GM23248 (cell line): ENCODE measurements at regions not wholly inside any gene's neighbourhood (a gene's known extent, or its start where the extent isn't known, plus 50 kb on each side); places are given as distances from the start of the nearest gene placed in this dataset.

Experiments
- DNase-seq: peaks from one replicate; pipeline ENCODE4 v3.0.0-alpha.2; 2015
- H2AFZ ChIP-seq: fragments of 200-600 bp; sonication (generic); 2 replicates; pipeline ENCODE4 v1.6.1; 2016; ENCODE audit warnings: antibody characterized with exemption
- H3F3A ChIP-seq: fragments of 200-600 bp; sonication (generic); 2 replicates; pipeline ENCODE4 v1.6.1; 2016; ENCODE audit warnings: mild to moderate bottlenecking, antibody characterized with exemption, mixed run types; ENCODE audit not compliant: insufficient read depth
- H3K27ac ChIP-seq: fragments of 200-600 bp; sonication (generic); 2 replicates; pipeline ENCODE4 v1.5.1; 2016; ENCODE audit warnings: mild to moderate bottlenecking
- H3K27me3 ChIP-seq: fragments of 200-600 bp; sonication (generic); replicated peaks from 2 replicates; pipeline ENCODE4 v1.6.1; 2016; ENCODE audit warnings: mild to moderate bottlenecking; ENCODE audit not compliant: insufficient read depth
- H3K36me3 ChIP-seq: fragments of 200-600 bp; sonication (generic); 2 replicates; pipeline ENCODE4 v1.6.1; 2016; ENCODE audit warnings: low read depth, mild to moderate bottlenecking
- H3K4me1 ChIP-seq: fragments of 200-600 bp; sonication (generic); 2 replicates; pipeline ENCODE4 v1.6.1; 2016; ENCODE audit warnings: mild to moderate bottlenecking; ENCODE audit not compliant: insufficient read depth
- H3K4me2 ChIP-seq: fragments of 200-600 bp; sonication (generic); one replicate; pipeline ENCODE4 v1.6.1; 2016; ENCODE audit warnings: mild to moderate bottlenecking; ENCODE audit not compliant: unreplicated experiment
- H3K4me3 ChIP-seq: fragments of 200-600 bp; sonication (generic); 2 replicates; pipeline ENCODE4 v1.5.1; 2016; ENCODE audit warnings: mild to moderate bottlenecking
- H3K79me2 ChIP-seq: fragments of 200-600 bp; sonication (generic); 2 replicates; pipeline ENCODE4 v1.6.1; 2016; ENCODE audit warnings: mild to moderate bottlenecking; ENCODE audit not compliant: insufficient read depth
- H3K9ac ChIP-seq: fragments of 200-600 bp; sonication (generic); 2 replicates; pipeline ENCODE4 v1.6.1; 2016; ENCODE audit warnings: mild to moderate bottlenecking
- H3K9me2 ChIP-seq: fragments of 200-600 bp; sonication (generic); 2 replicates; pipeline ENCODE4 v1.6.1; 2016; ENCODE audit warnings: mixed run types, mild to moderate bottlenecking, moderate library complexity; ENCODE audit not compliant: insufficient read depth
- H3K9me3 ChIP-seq: fragments of 200-600 bp; sonication (generic); one replicate; pipeline ENCODE4 v1.6.1; 2017; ENCODE audit warnings: low read depth
- H4K20me1 ChIP-seq: fragments of 200-600 bp; sonication (generic); 2 replicates; pipeline ENCODE4 v1.6.0; 2016; ENCODE audit not compliant: insufficient read depth
- EZH2 ChIP-seq: fragments of 200-600 bp; sonication (generic); IDR thresholded peaks from 2 replicates; pipeline ENCODE4 v1.6.1; 2018; ENCODE audit warnings: antibody characterized with exemption, mild to moderate bottlenecking; ENCODE audit not compliant: insufficient read depth, poor library complexity, severe bottlenecking
- EZH2phosphoT487 ChIP-seq: fragments of 200-600 bp; sonication (generic); IDR thresholded peaks from 2 replicates; pipeline ENCODE4 v1.6.1; 2018; ENCODE audit warnings: antibody characterized with exemption, moderate library complexity, mild to moderate bottlenecking, low read depth; ENCODE audit not compliant: insufficient read depth
- WGBS, 2 experiments: methylation state at CpG; one replicate each; pipeline ENCODE4 v1.1.6; 2015 to 2017; ENCODE audit warnings: low lambda C conversion rate in 2 of 2, low coverage in 1 of 2; ENCODE audit errors: missing lambda C conversion rate in 2 of 2; 5-methylcytosine and 5-hydroxymethylcytosine counted together
- in situ Hi-C: fragments of 300-500 bp; cut with MboI; formaldehyde crosslinking; loops from 2 replicates; pipeline ENCODE4 v1.15.0; 2020

DNA sequence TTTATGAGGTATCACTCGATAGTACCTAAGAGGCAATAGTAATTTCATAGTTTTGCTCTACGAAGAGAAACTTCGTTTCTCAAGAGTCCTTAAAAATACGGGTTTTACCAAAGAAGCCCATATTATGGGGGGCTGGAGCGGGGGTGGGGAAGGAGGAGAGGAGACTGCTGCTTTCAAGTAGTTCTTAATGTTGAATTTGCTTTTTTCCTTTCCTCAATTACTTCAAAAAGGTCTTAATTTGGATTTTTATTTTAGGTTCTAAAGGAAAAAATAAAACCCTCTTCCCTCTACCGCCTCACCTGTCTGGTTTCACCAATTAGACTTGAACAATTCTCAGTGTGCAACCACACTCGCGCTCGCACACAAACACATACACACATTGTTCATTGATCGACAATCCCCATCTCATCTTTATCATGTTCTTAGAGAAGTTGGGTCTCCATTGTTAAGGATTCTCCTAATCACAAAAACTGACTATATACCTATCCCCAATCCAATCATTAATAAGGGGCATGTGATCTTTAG is 97.2 kb downstream of the HFE start:
- in situ Hi-C loops = loop anchor here (25.0 kb wide), 1 partner anchor 953 kb away; a partner anchor contains a TSS
- H3K4me2 ChIP-seq = peak overlapping the region; percentile 61
- peak overlapping the region; percentile 79 for H2AFZ ChIP-seq
- H3K4me1 ChIP-seq = no peaks in the 10 kb centered on the region
- H3K9me3 ChIP-seq = no peaks in the 10 kb centered on the region
- H3K27me3 ChIP-seq = no peaks in the 10 kb centered on the region
- H3K36me3 ChIP-seq = no peaks in the 10 kb centered on the region
- DNase-seq = no peak
- H3K9me2 ChIP-seq = no peaks in the 10 kb centered on the region
- H4K20me1 ChIP-seq = no peaks in the 10 kb centered on the region
- WGBS, 2 experiments = 34 to 39% methylated on average over 10 of the region's 10 CpGs
- TF ChIP-seq EZH2phosphoT487 (no peak), EZH2 (no peak)
- H3F3A ChIP-seq = peaks cover under 1% of the 10 kb centered on the region; the same call in 1 of the 2 replicates
- no peaks in the 10 kb centered on the region for H3K79me2 ChIP-seq
- no peak overlapping the region for H3K27ac ChIP-seq
- H3K9ac ChIP-seq = peak overlapping the region; percentile 31; the same call in 1 of the 2 replicates
- H3K4me3 ChIP-seq = peak overlapping the region; percentile 63

DNA sequence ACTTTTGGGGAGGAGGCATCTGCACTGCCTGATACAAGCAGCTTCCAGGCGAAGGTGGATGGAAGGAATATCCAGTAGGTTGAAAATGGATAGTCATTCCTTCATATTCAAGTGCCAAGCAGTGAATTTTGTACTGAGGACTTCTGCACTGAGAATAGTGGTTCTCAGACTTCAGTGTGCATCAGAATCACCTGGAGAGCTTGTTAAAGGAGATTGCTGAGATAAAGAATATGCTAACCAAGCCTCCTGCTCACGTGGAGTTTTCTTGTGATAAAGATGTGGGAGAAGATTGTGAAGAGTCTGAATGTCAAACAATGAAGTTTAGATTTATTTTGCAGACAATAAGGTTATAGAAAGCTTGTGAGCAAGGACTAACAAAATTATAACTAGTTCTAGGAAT is 97.8 kb downstream of the HFE start:
- Histone ChIP-seq H3K27ac (no peak overlapping the region), H3K27me3 (no peaks in the 10 kb centered on the region), H3K4me3 (no peak overlapping the region), H3K36me3 (no peaks in the 10 kb centered on the region), H3K79me2 (no peaks in the 10 kb centered on the region), H3K9ac (no peak overlapping the region), H4K20me1 (no peaks in the 10 kb centered on the region), H3F3A (peaks cover 3% of the 10 kb centered on the region; the same call in 1 of the 2 replicates), H3K9me2 (no peaks in the 10 kb centered on the region), H3K4me2 (no peak overlapping the region), H3K9me3 (no peaks in the 10 kb centered on the region), H2AFZ (no peak overlapping the region), H3K4me1 (no peaks in the 10 kb centered on the region)
- WGBS, 2 experiments = 46 to 48% methylated on average over 2 of the region's 2 CpGs
- in situ Hi-C loops = loop anchor here (25.0 kb wide), 1 partner anchor 952 kb away; a partner anchor contains a TSS
- DNase-seq = no peak
- TF ChIP-seq EZH2phosphoT487 (no peak), EZH2 (no peak)

DNA sequence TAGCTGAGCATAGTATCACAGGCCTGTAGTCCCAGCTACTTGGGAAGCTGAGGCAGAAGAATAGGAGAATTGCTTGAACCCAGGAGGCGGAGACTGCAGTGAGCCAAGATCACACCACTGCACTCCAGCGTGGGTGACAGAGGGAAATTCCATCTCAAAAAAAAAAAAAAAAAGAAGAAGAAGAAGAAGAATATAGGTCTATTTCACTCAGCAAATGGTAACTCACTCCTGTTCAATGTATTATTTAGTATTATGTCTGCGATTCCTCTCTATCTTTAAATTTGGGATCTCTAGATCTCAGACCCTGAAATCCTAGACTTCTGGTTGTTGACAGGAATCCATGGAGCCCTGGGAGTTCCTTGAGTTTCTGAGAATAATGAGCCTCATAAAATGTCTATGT is 98.6 kb downstream of the HFE start:
- Histone ChIP-seq H2AFZ (no peak overlapping the region), H3K4me1 (no peaks in the 10 kb centered on the region), H3K27me3 (no peaks in the 10 kb centered on the region), H3K36me3 (no peaks in the 10 kb centered on the region), H3K9me2 (no peaks in the 10 kb centered on the region), H3K9ac (no peak overlapping the region), H3K4me2 (no peak overlapping the region), H4K20me1 (no peaks in the 10 kb centered on the region), H3K27ac (no peak overlapping the region), H3K4me3 (no peak overlapping the region), H3F3A (peaks cover 3% of the 10 kb centered on the region; the same call in 1 of the 2 replicates), H3K79me2 (no peaks in the 10 kb centered on the region), H3K9me3 (no peaks in the 10 kb centered on the region)
- no peak for TF ChIP-seq EZH2
- TF ChIP-seq EZH2phosphoT487 = no peak
- DNase-seq = no peak
- in situ Hi-C loops = loop anchor here (25.0 kb wide), 1 partner anchor 951 kb away; a partner anchor contains a TSS
- WGBS, 2 experiments = 76 to 79% methylated on average over 3 of the region's 3 CpGs

DNA sequence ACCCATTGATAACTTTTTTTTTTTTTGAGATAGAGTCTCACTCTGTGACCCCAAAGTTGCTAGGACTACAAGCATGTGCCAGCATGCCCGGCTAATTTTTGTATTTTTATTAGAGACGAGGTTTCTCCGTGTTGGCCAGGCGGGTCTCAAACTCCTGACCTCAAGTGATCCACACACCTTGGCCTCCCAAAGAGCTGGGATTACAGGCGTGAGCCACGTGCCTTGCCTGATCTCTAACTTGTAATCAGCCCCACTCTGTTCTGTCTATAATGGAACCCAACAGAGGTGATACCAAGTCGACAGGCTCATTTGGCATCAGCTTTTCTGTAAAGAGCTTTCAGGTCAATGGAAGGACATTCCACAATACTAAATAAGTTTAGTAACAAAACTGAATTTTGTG is 99.4 kb downstream of the HFE start:
- H3K79me2 ChIP-seq = no peaks in the 10 kb centered on the region
- in situ Hi-C loops = loop anchor here (25.0 kb wide), 1 partner anchor 951 kb away; a partner anchor contains a TSS
- no peak overlapping the region for H2AFZ ChIP-seq
- H3K27me3 ChIP-seq = no peaks in the 10 kb centered on the region
- no peaks in the 10 kb centered on the region for H3K9me3 ChIP-seq
- peaks cover 3% of the 10 kb centered on the region; the same call in 1 of the 2 replicates for H3F3A ChIP-seq
- no peak for DNase-seq
- H3K36me3 ChIP-seq = no peaks in the 10 kb centered on the region
- 82 to 84% methylated on average over 7 of the region's 7 CpGs for WGBS, 2 experiments
- no peak overlapping the region for H3K27ac ChIP-seq
- H4K20me1 ChIP-seq = no peaks in the 10 kb centered on the region
- H3K4me2 ChIP-seq = no peak overlapping the region
- H3K4me3 ChIP-seq = no peak overlapping the region
- no peak for TF ChIP-seq EZH2
- no peak for TF ChIP-seq EZH2phosphoT487
- no peaks in the 10 kb centered on the region for H3K4me1 ChIP-seq
- H3K9ac ChIP-seq = no peak overlapping the region
- no peaks in the 10 kb centered on the region for H3K9me2 ChIP-seq

DNA sequence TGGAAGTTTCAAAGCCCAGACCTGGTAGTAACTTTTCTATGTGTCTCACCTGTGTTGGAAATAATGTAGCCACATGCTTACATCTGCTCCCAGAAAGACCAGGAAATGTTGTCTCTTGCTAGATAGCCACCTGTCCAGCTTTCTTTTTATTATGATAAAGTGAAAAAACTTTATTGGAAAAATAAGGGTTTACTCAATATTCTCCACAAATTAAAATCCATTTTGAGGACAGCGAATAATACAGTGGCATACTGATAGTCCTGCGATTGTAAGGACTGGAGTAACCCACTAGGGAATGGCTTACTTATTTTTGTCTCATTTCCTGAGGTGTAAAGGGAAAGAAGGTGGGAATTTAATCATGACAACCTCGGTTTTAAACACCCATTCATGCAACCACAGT is 100.1 kb downstream of the HFE start:
- no peaks in the 10 kb centered on the region for H3K27me3 ChIP-seq
- in situ Hi-C loops = loop anchor here (25.0 kb wide), 1 partner anchor 950 kb away; a partner anchor contains a TSS
- no peaks in the 10 kb centered on the region for H3K79me2 ChIP-seq
- no peak overlapping the region for H3K27ac ChIP-seq
- H4K20me1 ChIP-seq = no peaks in the 10 kb centered on the region
- no peaks in the 10 kb centered on the region for H3K36me3 ChIP-seq
- H3K4me2 ChIP-seq = no peak overlapping the region
- H3K4me3 ChIP-seq = no peak overlapping the region
- WGBS, 2 experiments = 70 to 81% methylated on average over 3 of the region's 3 CpGs
- no peak overlapping the region for H3K9ac ChIP-seq
- TF ChIP-seq EZH2phosphoT487 (no peak), EZH2 (no peak)
- no peaks in the 10 kb centered on the region for H3K4me1 ChIP-seq
- H3K9me2 ChIP-seq = no peaks in the 10 kb centered on the region
- H3K9me3 ChIP-seq = no peaks in the 10 kb centered on the region
- H3F3A ChIP-seq = peaks cover 3% of the 10 kb centered on the region; the same call in 1 of the 2 replicates
- no peak for DNase-seq
- no peak overlapping the region for H2AFZ ChIP-seq
